HepG2 (cell line): ENCODE measurements at regions not wholly inside any gene's neighbourhood (a gene's known extent, or its start where the extent isn't known, plus 50 kb on each side); places are given as distances from the start of the nearest gene placed in this dataset.

Experiments used
- ATAC-seq: fragments of 200-7000 bp; cut with Tn5 transposase; 3 replicates; pipeline ENCODE4 v1.9.1; 2020; ENCODE audit warnings: mild to moderate bottlenecking, moderate library complexity
- BruUV-seq: library from RNA; stranded (reverse); fragments of 400-500 nt; replicated peaks from 2 replicates; lab custom pipeline; 2021; lab: Mats Ljungman, UMichigan
- CTCF ChIA-PET: fragments of 300-600 bp; formaldehyde crosslinking; extraction: SDS; loops from one replicate; lab custom pipeline; 2021; ENCODE audit warnings: low total read pairs, inconsistent platforms, low intra/inter-chr PET ratio; lab: Yijun Ruan, JAX
- POLR2A ChIA-PET: fragments of 350-600 bp; sonication (Branson Sonifier 250); formaldehyde crosslinking; loops from one replicate; lab custom pipeline; 2020; ENCODE audit warnings: antibody characterized with exemption, inconsistent platforms; lab: Yijun Ruan, JAX
- DNase-seq: peaks from one replicate; pipeline ENCODE4 v3.0.0-alpha.2; 2015; ENCODE audit warnings: low spot score
- FAIRE-seq: peaks from 3 replicates; lab custom pipeline; 2011; peaks lifted over from hg19 to GRCh38; lab: Jason Lieb, UNC
- H2AFZ ChIP-seq: one replicate; pipeline ENCODE4 v1.6.1; 2011; ENCODE audit warnings: low read length, inconsistent platforms
- H3K27ac ChIP-seq: fragments of 300-600 bp; 3 replicates; pipeline ENCODE4 v1.8.0; 2011; ENCODE audit warnings: mixed run types, mild to moderate bottlenecking, mixed read lengths, low read length, inconsistent platforms; ENCODE audit not compliant: insufficient read depth; ENCODE audit errors: extremely low read length
- H3K27me3 ChIP-seq, 2 experiments: fragments of 200-600 bp in 1 of 2; 2 replicates in 1 of 2; 3 replicates in 1 of 2; pipeline versions ENCODE4 v1.6.0 to v1.8.0; 2011; ENCODE audit warnings: low read length in 2 of 2, mild to moderate bottlenecking in 2 of 2, moderate library complexity in 2 of 2, inconsistent platforms in 1 of 2; ENCODE audit not compliant: insufficient read depth in 2 of 2, control insufficient read depth in 1 of 2
- H3K36me3 ChIP-seq, 2 experiments: fragments of 200-600 bp in 1 of 2; replicated peaks in 1 of 2; 2 replicates in 1 of 2; 3 replicates in 1 of 2; pipeline versions ENCODE4 v1.5.1 to v1.8.0; 2011; ENCODE audit warnings: low read length in 2 of 2, inconsistent platforms in 1 of 2; ENCODE audit not compliant: insufficient read depth in 2 of 2, control insufficient read depth in 1 of 2
- H3K4me1 ChIP-seq: 2 replicates; pipeline ENCODE4 v1.5.1; 2012; ENCODE audit warnings: low read length, inconsistent platforms; ENCODE audit not compliant: insufficient read depth
- H3K4me2 ChIP-seq: 2 replicates; pipeline ENCODE4 v1.6.0; 2011; ENCODE audit warnings: low read depth, low read length, inconsistent platforms
- H3K4me3 ChIP-seq, 3 experiments: fragments of 200-600 bp in 1 of 3; sonication (generic), shearing (Covaris generic) in 1 of 3; replicated peaks in 1 of 3; 2 replicates each; pipeline ENCODE4 v1.5.1; 2011 to 2016; ENCODE audit warnings: low read length in 3 of 3, inconsistent platforms in 2 of 3, low read depth in 2 of 3, mild to moderate bottlenecking in 2 of 3, control low read depth in 1 of 3, mixed read lengths in 1 of 3; ENCODE audit not compliant: insufficient read depth in 1 of 3
- H3K79me2 ChIP-seq: one replicate; pipeline ENCODE4 v1.6.1; 2011; ENCODE audit warnings: low read length, inconsistent platforms; ENCODE audit not compliant: insufficient read depth
- H3K9ac ChIP-seq: 2 replicates; pipeline ENCODE4 v1.6.0; 2011; ENCODE audit warnings: mild to moderate bottlenecking, low read depth, low read length, inconsistent platforms; ENCODE audit not compliant: insufficient read depth
- H3K9me3 ChIP-seq: 2 replicates; pipeline ENCODE4 v1.5.1; 2012; ENCODE audit warnings: mild to moderate bottlenecking, low read length
- H4K20me1 ChIP-seq: 2 replicates; pipeline ENCODE4 v1.6.0; 2011; ENCODE audit warnings: inconsistent platforms, mild to moderate bottlenecking, low read length, moderate library complexity; ENCODE audit not compliant: insufficient read depth
- ARHGAP35 ChIP-seq: sonication (generic); formaldehyde crosslinking; IDR thresholded peaks from 2 replicates; pipeline ENCODE4 v1.9.0; 2022; ENCODE audit warnings: mild to moderate bottlenecking, inconsistent platforms, moderate library complexity, missing genetic modification reagents, borderline replicate concordance
- CAMTA2 ChIP-seq: sonication (generic); formaldehyde crosslinking; IDR thresholded peaks from 2 replicates; pipeline ENCODE4 v1.4.0; 2020; ENCODE audit warnings: mild to moderate bottlenecking, missing genetic modification reagents, borderline replicate concordance
- MIXL1 ChIP-seq: IDR thresholded peaks from 2 replicates; pipeline ENCODE4 v1.6.1; 2016
- MLX ChIP-seq: IDR thresholded peaks from 2 replicates; pipeline ENCODE4 v1.6.1; 2016
- MTA1 ChIP-seq: sonication (generic); formaldehyde crosslinking; IDR thresholded peaks from 2 replicates; pipeline ENCODE4 v1.4.0; 2020; ENCODE audit warnings: missing genetic modification reagents, mild to moderate bottlenecking, borderline replicate concordance
- MTF1 ChIP-seq: sonication (generic); formaldehyde crosslinking; IDR thresholded peaks from 2 replicates; pipeline ENCODE4 v1.5.0; 2020; ENCODE audit warnings: missing genetic modification reagents
- NFYC ChIP-seq: IDR thresholded peaks from 2 replicates; pipeline ENCODE4 v1.6.1; 2016; ENCODE audit warnings: missing genetic modification reagents, missing compliant biosample characterization
- RAD21 ChIP-seq: fragments of 450-650 bp; formaldehyde crosslinking; IDR thresholded peaks from 2 replicates; pipeline ENCODE4 v1.5.0; 2020; ENCODE audit warnings: mild to moderate bottlenecking
- SIN3A ChIP-seq: IDR thresholded peaks from 2 replicates; pipeline ENCODE4 v1.6.1; 2011; ENCODE audit warnings: low read depth, mild to moderate bottlenecking, control low read depth, low read length, borderline replicate concordance
- SMAD3 ChIP-seq: sonication (generic); formaldehyde crosslinking; IDR thresholded peaks from 2 replicates; pipeline ENCODE4 v1.4.0; 2020; ENCODE audit warnings: missing genetic modification reagents
- SMC3 ChIP-seq: IDR thresholded peaks from 2 replicates; pipeline ENCODE4 v1.6.1; 2011; ENCODE audit warnings: low read length, improper control_type of control experiment
- SRF ChIP-seq: IDR thresholded peaks from 2 replicates; pipeline ENCODE4 v1.6.1; 2011; ENCODE audit warnings: mild to moderate bottlenecking, low read depth, low read length, moderate library complexity
- SRY ChIP-seq: sonication (generic); formaldehyde crosslinking; IDR thresholded peaks from 2 replicates; pipeline ENCODE4 v1.8.0; 2022; ENCODE audit warnings: mild to moderate bottlenecking, missing genetic modification reagents
- TEAD3 ChIP-seq: optimal IDR thresholded peaks from 2 replicates; pipeline ENCODE3; 2016; ENCODE audit warnings: borderline replicate concordance
- TFE3 ChIP-seq: IDR thresholded peaks from 2 replicates; pipeline ENCODE4 v1.6.1; 2016
- U2AF2 ChIP-seq: fragments of 200-400 bp; formaldehyde crosslinking; IDR thresholded peaks from 2 replicates; pipeline ENCODE4 v1.6.1; 2017; ENCODE audit warnings: low read depth, mild to moderate bottlenecking, low read length
- ZBTB14 ChIP-seq: sonication (generic); formaldehyde crosslinking; IDR thresholded peaks from 2 replicates; pipeline ENCODE4 v1.4.0; 2020; ENCODE audit warnings: missing genetic modification reagents
- ZMAT5 ChIP-seq: sonication (generic); formaldehyde crosslinking; IDR thresholded peaks from 2 replicates; pipeline ENCODE4 v1.5.0; 2020; ENCODE audit warnings: mild to moderate bottlenecking, low read depth, missing genetic modification reagents, borderline replicate concordance
- ZNF691 ChIP-seq: sonication (generic); formaldehyde crosslinking; IDR thresholded peaks from 2 replicates; pipeline ENCODE4 v1.4.0; 2020; ENCODE audit warnings: missing genetic modification reagents, low read depth, mild to moderate bottlenecking, borderline replicate concordance
- ZNF776 ChIP-seq: sonication (generic); formaldehyde crosslinking; IDR thresholded peaks from 2 replicates; pipeline ENCODE4 v1.4.0; 2020; ENCODE audit warnings: mild to moderate bottlenecking, missing genetic modification reagents
- ZNF83 ChIP-seq: sonication (generic); formaldehyde crosslinking; IDR thresholded peaks from 2 replicates; pipeline ENCODE4 v1.4.0; 2020; ENCODE audit warnings: missing genetic modification reagents, mild to moderate bottlenecking, borderline replicate concordance
- WGBS: methylation state at CpG from one replicate; pipeline ENCODE4 v1.1.6; 2017; ENCODE audit warnings: low lambda C conversion rate; 5-methylcytosine and 5-hydroxymethylcytosine counted together
- in situ Hi-C: cut with HindIII; loops from 2 replicates; pipeline ENCODE4 v1.10.0; 2017; ENCODE audit warnings: low pct_unique_long_range_greater_than_20kb; ENCODE audit not compliant: extremely low pct_ligation_motif_present
- intact Hi-C: fragments of 100-400 bp; cut with micrococcal nuclease; formaldehyde crosslinking; loops from one replicate; pipeline ENCODE4 v1.10.0; 2022; ENCODE audit not compliant: unreplicated experiment

GRCh38 chr16:88309174-88309907 lies 73.4 kb upstream of the ZNF469 start (continued):
- TF ChIP-seq MLX (CRISPR knock-in tag) (no peak), SRF (no peak), TEAD3 (CRISPR knock-in tag) (no peak), MIXL1 (no peak), SIN3A (no peak), ZMAT5 (no peak), ARHGAP35 (CRISPR knock-in tag) (no peak), MTF1 (CRISPR knock-in tag) (no peak), MTA1 (no peak)

GRCh38 chr16:88309908-88310265 lies 72.9 kb upstream of the ZNF469 start:
- H3K4me3 ChIP-seq: no peak overlapping the region
- intact Hi-C loops (no loop called here), in situ Hi-C loops (loop anchor here (5.0 kb wide), 1 partner anchor 113 kb away; no protein-coding TSS in a partner anchor)
- H3K4me2 ChIP-seq: no peak overlapping the region
- POLR2A ChIA-PET: no interaction called here
- no TSS peak for BruUV-seq
- peaks cover 5 to 42% of the 10 kb centered on the region in 2 experiments; a peak in 4 of 5 replicates for H3K27me3 ChIP-seq
- FAIRE-seq (no peak), ATAC-seq (peak; percentile 74), DNase-seq (no peak)
- H3K79me2 ChIP-seq: no peaks in the 10 kb centered on the region
- H3K9me3 ChIP-seq: peaks cover 16% of the 10 kb centered on the region; the same call in 1 of the 2 replicates
- WGBS: 9% methylated on average over 3 of the region's 3 CpGs
- CTCF ChIA-PET: interaction anchor here (1.1 kb wide), 1 partner anchor 117 kb away, joined by 3 read pairs; no protein-coding TSS in a partner anchor
- no peak overlapping the region for H2AFZ ChIP-seq
- H3K27ac ChIP-seq: no peak overlapping the region
- no peak overlapping the region for H3K9ac ChIP-seq
- peaks cover 15% of the 10 kb centered on the region for H3K4me1 ChIP-seq
- H3K36me3 ChIP-seq: no peaks in the 10 kb centered on the region
- no peaks in the 10 kb centered on the region for H4K20me1 ChIP-seq
- TF ChIP-seq RAD21 (CRISPR knock-in tag) (peak; percentile 44; the same call in 1 of the 2 replicates), ZNF776 (CRISPR knock-in tag) (no peak), SRY (CRISPR knock-in tag) (no peak), ZNF691 (CRISPR knock-in tag) (no peak), SMAD3 (CRISPR knock-in tag) (no peak), CAMTA2 (CRISPR knock-in tag) (no peak), MTF1 (CRISPR knock-in tag) (no peak), NFYC (no peak), SMC3 (peak; percentile 13; the same call in 1 of the 2 replicates), ZBTB14 (CRISPR knock-in tag) (no peak), TFE3 (CRISPR knock-in tag) (no peak), ZNF83 (CRISPR knock-in tag) (no peak), U2AF2 (no peak)
